ENCODE measurements at regions not wholly inside any gene's neighbourhood (a gene's known extent, or its start where the extent isn't known, plus 50 kb on each side); places are given as distances from the start of the nearest gene placed in this dataset.

- DNase-seq (ENCODE audit: extremely low spot score in 2 of 2), result no peak
- H3K27me3 ChIP-seq, result no peaks in the 10 kb centered on the region
- no peaks in the 10 kb centered on the region for H3K4me1 ChIP-seq
- intact Hi-C loops (cut with DNase I), result no loop called here
- H3K9me3 ChIP-seq, result no peaks in the 10 kb centered on the region
- H3K36me3 ChIP-seq, result no peaks in the 10 kb centered on the region
- H3K27ac ChIP-seq, result no peak overlapping the region
- TF ChIP-seq POLR2AphosphoS5 (IDR thresholded peaks at IDR 0.05; ENCODE audit: insufficient read depth in 1 of 2, low read depth in 1 of 2) (no peak), POLR2A (IDR thresholded peaks at IDR 0.05) (no peak), CTCF (IDR thresholded peaks at IDR 0.05) (no peak)
- H3K4me3 ChIP-seq, result no peak overlapping the region
Measured at GRCh38 chr18:60996326-60996725, 336.9 kb upstream of the CDH20 start.

- Histone ChIP-seq H3K4me1 (no peaks in the 10 kb centered on the region), H3K27me3 (no peaks in the 10 kb centered on the region), H3K27ac (no peak overlapping the region), H3K9me3 (no peaks in the 10 kb centered on the region), H3K36me3 (no peaks in the 10 kb centered on the region), H3K4me3 (no peak overlapping the region)
- intact Hi-C loops (cut with DNase I), result no loop called here
- DNase-seq (ENCODE audit: extremely low spot score in 2 of 2), result no peak
- TF ChIP-seq POLR2A (IDR thresholded peaks at IDR 0.05) (no peak), POLR2AphosphoS5 (IDR thresholded peaks at IDR 0.05; ENCODE audit: insufficient read depth in 1 of 2, low read depth in 1 of 2) (no peak), CTCF (IDR thresholded peaks at IDR 0.05) (no peak)
Measured at GRCh38 chr18:60996822-60997221, 336.4 kb upstream of the CDH20 start.

- H3K27ac ChIP-seq, result no peak overlapping the region
- H3K27me3 ChIP-seq, result no peaks in the 10 kb centered on the region
- H3K9me3 ChIP-seq, result no peaks in the 10 kb centered on the region
- no peaks in the 10 kb centered on the region for H3K4me1 ChIP-seq
- intact Hi-C loops (cut with DNase I), result no loop called here
- no peaks in the 10 kb centered on the region for H3K36me3 ChIP-seq
- no peak for TF ChIP-seq CTCF (IDR thresholded peaks at IDR 0.05)
- no peak for TF ChIP-seq POLR2A (IDR thresholded peaks at IDR 0.05)
- no peak for TF ChIP-seq POLR2AphosphoS5 (IDR thresholded peaks at IDR 0.05; ENCODE audit: insufficient read depth in 1 of 2, low read depth in 1 of 2)
- no peak for DNase-seq (ENCODE audit: extremely low spot score in 2 of 2)
- no peak overlapping the region for H3K4me3 ChIP-seq
Measured at GRCh38 chr18:61001138-61001537, 332.1 kb upstream of the CDH20 start.

GRCh38 chr18:61006687-61007224, 326.5 kb upstream of the CDH20 start:
- Histone ChIP-seq H3K4me3 (no peak overlapping the region), H3K36me3 (no peaks in the 10 kb centered on the region), H3K27me3 (no peaks in the 10 kb centered on the region), H3K27ac (no peak overlapping the region), H3K9me3 (no peaks in the 10 kb centered on the region), H3K4me1 (no peaks in the 10 kb centered on the region)
- intact Hi-C loops (cut with DNase I), result no loop called here
- DNase-seq (ENCODE audit: extremely low spot score in 2 of 2), result no peak
- no peak for TF ChIP-seq CTCF (IDR thresholded peaks at IDR 0.05)
- no peak for TF ChIP-seq POLR2A (IDR thresholded peaks at IDR 0.05)
- no peak for TF ChIP-seq POLR2AphosphoS5 (IDR thresholded peaks at IDR 0.05; ENCODE audit: insufficient read depth in 1 of 2, low read depth in 1 of 2)

GRCh38 chr18:61019338-61020301, 313.6 kb upstream of the CDH20 start:
- H3K9me3 ChIP-seq, result no peaks in the 10 kb centered on the region
- H3K36me3 ChIP-seq, result no peaks in the 10 kb centered on the region
- H3K27me3 ChIP-seq, result no peaks in the 10 kb centered on the region
- no peak for DNase-seq (ENCODE audit: extremely low spot score in 2 of 2)
- TF ChIP-seq CTCF (IDR thresholded peaks at IDR 0.05), result no peak
- TF ChIP-seq POLR2A (IDR thresholded peaks at IDR 0.05), result no peak
- TF ChIP-seq POLR2AphosphoS5 (IDR thresholded peaks at IDR 0.05; ENCODE audit: insufficient read depth in 1 of 2, low read depth in 1 of 2), result no peak
- H3K4me3 ChIP-seq, result no peak overlapping the region
- H3K27ac ChIP-seq, result no peak overlapping the region
- intact Hi-C loops (cut with DNase I), result no loop called here
- H3K4me1 ChIP-seq, result no peaks in the 10 kb centered on the region
